ENCODE measurements at regions not wholly inside any gene's neighbourhood (a gene's known extent, or its start where the extent isn't known, plus 50 kb on each side); places are given as distances from the start of the nearest gene placed in this dataset.
"Not testable (repeated sequence)": the region's sequence is repeated elsewhere in the genome, so short reads cannot be mapped to it uniquely, and the experiment has no call there.

GRCh38 chr2:136314240-136314639 lies 196.3 kb upstream of the CXCR4 start:
- in situ Hi-C loops (cut with HindIII; ENCODE audit: low sequenced_read_pairs): no loop called here
- no peak for DNase-seq (ENCODE audit: low read depth, low spot score)
- no peak for TF ChIP-seq CTCF (IDR thresholded peaks at IDR 0.05; ENCODE audit: low read depth, low read length)
- H3K4me3 ChIP-seq (ENCODE audit: low read depth, low read length): no peak overlapping the region

- H3K4me3 ChIP-seq (ENCODE audit: low read depth, low read length); in situ Hi-C loops (cut with HindIII; ENCODE audit: low sequenced_read_pairs); DNase-seq (ENCODE audit: low read depth, low spot score): not testable (repeated sequence)
These were observed 194.6 kb upstream of the CXCR4 start for GRCh38 chr2:136312568-136312967.

- in situ Hi-C loops (cut with HindIII; ENCODE audit: low sequenced_read_pairs): no loop called here
- DNase-seq (ENCODE audit: low read depth, low spot score): no peak
These were observed 193.1 kb upstream of the CXCR4 start for GRCh38 chr2:136310797-136311603.

GRCh38 chr2:136310005-136310495 lies 192.1 kb upstream of the CXCR4 start:
- DNase-seq (ENCODE audit: low read depth, low spot score): no peak
- TF ChIP-seq CTCF (IDR thresholded peaks at IDR 0.05; ENCODE audit: low read depth, low read length): no peak
- in situ Hi-C loops (cut with HindIII; ENCODE audit: low sequenced_read_pairs): no loop called here

More at GRCh38 chr2:136310797-136311603, 193.1 kb upstream of the CXCR4 start:
- TF ChIP-seq CTCF (IDR thresholded peaks at IDR 0.05; ENCODE audit: low read depth, low read length): no peak
- no peak overlapping the region for H3K4me3 ChIP-seq (ENCODE audit: low read depth, low read length)

GRCh38 chr2:136308611-136309010 lies 190.7 kb upstream of the CXCR4 start:
- no peak overlapping the region for H3K4me3 ChIP-seq (ENCODE audit: low read depth, low read length)
- in situ Hi-C loops (cut with HindIII; ENCODE audit: low sequenced_read_pairs): no loop called here
- TF ChIP-seq CTCF (IDR thresholded peaks at IDR 0.05; ENCODE audit: low read depth, low read length): no peak
- DNase-seq (ENCODE audit: low read depth, low spot score): no peak

More at GRCh38 chr2:136310005-136310495, 192.1 kb upstream of the CXCR4 start:
- no peak overlapping the region for H3K4me3 ChIP-seq (ENCODE audit: low read depth, low read length)

GRCh38 chr2:136306836-136307235 lies 188.9 kb upstream of the CXCR4 start:
- TF ChIP-seq CTCF (IDR thresholded peaks at IDR 0.05; ENCODE audit: low read depth, low read length): no peak
- DNase-seq (ENCODE audit: low read depth, low spot score): no peak
- in situ Hi-C loops (cut with HindIII; ENCODE audit: low sequenced_read_pairs): no loop called here

GRCh38 chr2:136305517-136306192 lies 187.7 kb upstream of the CXCR4 start:
- DNase-seq (ENCODE audit: low read depth, low spot score): no peak
- H3K4me3 ChIP-seq (ENCODE audit: low read depth, low read length): no peak overlapping the region
- in situ Hi-C loops (cut with HindIII; ENCODE audit: low sequenced_read_pairs): no loop called here
- TF ChIP-seq CTCF (IDR thresholded peaks at IDR 0.05; ENCODE audit: low read depth, low read length): no peak

More at GRCh38 chr2:136306836-136307235, 188.9 kb upstream of the CXCR4 start:
- H3K4me3 ChIP-seq (ENCODE audit: low read depth, low read length): no peak overlapping the region

All from astrocyte of the spinal cord (primary cell).